ENCODE measurements at regions not wholly inside any gene's neighbourhood (a gene's known extent, or its start where the extent isn't known, plus 50 kb on each side); places are given as distances from the start of the nearest gene placed in this dataset.

DNA sequence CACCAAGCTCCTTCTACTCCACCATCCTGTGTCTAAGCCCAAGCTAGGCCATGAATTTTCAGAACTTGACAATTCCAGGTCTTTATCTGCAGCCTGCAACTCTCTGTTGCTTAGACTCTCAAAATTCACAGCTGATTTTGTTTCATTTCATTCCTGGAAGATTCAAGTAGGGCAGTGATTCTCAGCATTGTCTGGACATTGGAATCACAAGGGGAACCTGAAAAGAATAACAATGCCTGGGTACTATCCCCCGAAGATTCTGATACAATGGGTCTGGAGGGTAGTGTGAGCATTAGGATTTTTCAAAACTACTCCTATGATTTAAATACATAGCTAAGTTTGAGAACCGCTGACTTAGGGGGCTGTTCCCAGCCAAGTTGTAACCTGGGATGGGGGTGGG is 534.7 kb upstream of the IL12A start:
- 60% methylated on average over 1 of the region's 2 CpGs for WGBS (ENCODE audit: insufficient coverage)
- H3K4me3 Mint-ChIP-seq: no peak overlapping the region
- Histone ChIP-seq H3K27ac (ENCODE audit: low read length) (no peak overlapping the region), H3K4me3 (ENCODE audit: low read length) (no peak overlapping the region), H3K27me3 (ENCODE audit: control insufficient read depth, insufficient read depth, low read length) (no peaks in the 10 kb centered on the region), H3K9me3 (ENCODE audit: control insufficient read depth, insufficient read depth, low read length) (no peaks in the 10 kb centered on the region), H3K36me3 (ENCODE audit: control insufficient read depth, insufficient read depth, low read length) (no peaks in the 10 kb centered on the region), H3K4me1 (ENCODE audit: control insufficient read depth, insufficient read depth, low read length) (no peaks in the 10 kb centered on the region)
- DNase-seq (no peak), ATAC-seq (no peak)
- H3K4me1 Mint-ChIP-seq: no peaks in the 10 kb centered on the region
- TF ChIP-seq, protein P1, sequence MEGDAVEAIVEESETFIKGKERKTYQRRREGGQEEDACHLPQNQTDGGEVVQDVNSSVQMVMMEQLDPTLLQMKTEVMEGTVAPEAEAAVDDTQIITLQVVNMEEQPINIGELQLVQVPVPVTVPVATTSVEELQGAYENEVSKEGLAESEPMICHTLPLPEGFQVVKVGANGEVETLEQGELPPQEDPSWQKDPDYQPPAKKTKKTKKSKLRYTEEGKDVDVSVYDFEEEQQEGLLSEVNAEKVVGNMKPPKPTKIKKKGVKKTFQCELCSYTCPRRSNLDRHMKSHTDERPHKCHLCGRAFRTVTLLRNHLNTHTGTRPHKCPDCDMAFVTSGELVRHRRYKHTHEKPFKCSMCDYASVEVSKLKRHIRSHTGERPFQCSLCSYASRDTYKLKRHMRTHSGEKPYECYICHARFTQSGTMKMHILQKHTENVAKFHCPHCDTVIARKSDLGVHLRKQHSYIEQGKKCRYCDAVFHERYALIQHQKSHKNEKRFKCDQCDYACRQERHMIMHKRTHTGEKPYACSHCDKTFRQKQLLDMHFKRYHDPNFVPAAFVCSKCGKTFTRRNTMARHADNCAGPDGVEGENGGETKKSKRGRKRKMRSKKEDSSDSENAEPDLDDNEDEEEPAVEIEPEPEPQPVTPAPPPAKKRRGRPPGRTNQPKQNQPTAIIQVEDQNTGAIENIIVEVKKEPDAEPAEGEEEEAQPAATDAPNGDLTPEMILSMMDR (IDR thresholded peaks at IDR 0.05): no peak
- intact Hi-C loops (cut with micrococcal nuclease): no loop called here
- no peak overlapping the region for H3K27ac Mint-ChIP-seq
- H3K9me3 Mint-ChIP-seq: peaks cover 5 to 9% of the 10 kb centered on the region in 2 donors
- H3K36me3 Mint-ChIP-seq: no peaks in the 10 kb centered on the region
- no peaks in the 10 kb centered on the region for H3K27me3 Mint-ChIP-seq (ENCODE audit: low read depth in 2 of 2)

DNA sequence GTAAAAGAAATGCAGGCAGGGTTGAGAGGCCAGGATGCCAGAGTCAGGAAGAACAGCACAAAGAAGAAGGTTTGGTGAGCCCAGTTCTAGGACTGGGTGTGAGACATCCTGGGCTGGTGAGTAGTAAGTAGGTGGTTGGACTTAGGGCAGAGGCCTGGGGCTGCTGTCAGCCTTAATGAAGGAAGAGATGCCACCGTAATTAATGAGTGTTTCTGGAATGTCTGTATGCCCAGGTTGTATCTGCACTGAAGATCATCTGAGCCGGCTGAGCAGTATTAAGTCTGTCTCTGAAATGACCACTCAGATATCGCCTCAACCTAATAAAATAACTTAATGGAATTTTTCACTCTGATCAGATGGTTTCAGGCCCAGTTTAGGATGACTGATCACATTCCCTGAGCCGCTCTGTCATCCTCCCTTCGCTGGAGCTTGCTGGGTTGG is 532.9 kb upstream of the IL12A start:
- intact Hi-C loops (cut with micrococcal nuclease): no loop called here
- no peaks in the 10 kb centered on the region for H3K36me3 Mint-ChIP-seq
- Histone ChIP-seq H3K4me3 (ENCODE audit: low read length) (no peak overlapping the region), H3K36me3 (ENCODE audit: control insufficient read depth, insufficient read depth, low read length) (no peaks in the 10 kb centered on the region), H3K4me1 (ENCODE audit: control insufficient read depth, insufficient read depth, low read length) (no peaks in the 10 kb centered on the region), H3K27me3 (ENCODE audit: control insufficient read depth, insufficient read depth, low read length) (no peaks in the 10 kb centered on the region), H3K27ac (ENCODE audit: low read length) (no peak overlapping the region), H3K9me3 (ENCODE audit: control insufficient read depth, insufficient read depth, low read length) (no peaks in the 10 kb centered on the region)
- DNase-seq: no peak
- ATAC-seq: no peak
- H3K4me3 Mint-ChIP-seq: no peak overlapping the region
- TF ChIP-seq, protein P1 (IDR thresholded peaks at IDR 0.05): no peak
- H3K9me3 Mint-ChIP-seq: peaks cover 7 to 9% of the 10 kb centered on the region in 2 donors
- H3K4me1 Mint-ChIP-seq: no peaks in the 10 kb centered on the region
- H3K27me3 Mint-ChIP-seq (ENCODE audit: low read depth in 2 of 2): no peaks in the 10 kb centered on the region
- 90% methylated on average over 5 of the region's 5 CpGs for WGBS (ENCODE audit: insufficient coverage)
- no peak overlapping the region for H3K27ac Mint-ChIP-seq

DNA sequence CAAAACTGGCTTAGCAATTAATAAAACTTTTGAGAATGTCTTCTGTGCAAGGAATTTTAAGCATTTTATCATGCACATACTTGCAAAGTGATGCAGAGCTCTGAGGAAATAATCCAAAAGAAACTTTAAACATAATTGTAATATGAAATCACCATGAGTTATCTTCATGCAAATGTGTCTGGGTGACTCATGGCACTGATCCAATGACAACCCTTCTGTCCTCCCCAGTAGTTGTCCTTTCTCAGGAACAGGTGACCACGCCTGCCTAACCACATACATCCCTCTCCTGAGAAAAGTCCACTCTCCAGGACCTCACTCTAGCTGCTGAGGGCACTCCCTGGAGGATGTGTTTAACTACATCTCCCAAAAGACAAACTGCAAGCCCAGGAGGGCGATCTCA is 530.6 kb upstream of the IL12A start:
- Histone ChIP-seq H3K4me1 (ENCODE audit: control insufficient read depth, insufficient read depth, low read length) (no peaks in the 10 kb centered on the region), H3K27ac (ENCODE audit: low read length) (no peak overlapping the region), H3K9me3 (ENCODE audit: control insufficient read depth, insufficient read depth, low read length) (no peaks in the 10 kb centered on the region), H3K27me3 (ENCODE audit: control insufficient read depth, insufficient read depth, low read length) (no peaks in the 10 kb centered on the region), H3K4me3 (ENCODE audit: low read length) (no peak overlapping the region), H3K36me3 (ENCODE audit: control insufficient read depth, insufficient read depth, low read length) (no peaks in the 10 kb centered on the region)
- Mint-ChIP-seq H3K27ac (no peak overlapping the region), H3K27me3 (ENCODE audit: low read depth in 2 of 2) (no peaks in the 10 kb centered on the region), H3K4me3 (no peak overlapping the region), H3K36me3 (no peaks in the 10 kb centered on the region), H3K9me3 (peaks cover 12 to 16% of the 10 kb centered on the region in 2 donors), H3K4me1 (no peaks in the 10 kb centered on the region)
- no peak for ATAC-seq
- DNase-seq: no peak
- TF ChIP-seq, protein P1 (IDR thresholded peaks at IDR 0.05): no peak
- 59% methylated on average over 2 of the region's 2 CpGs for WGBS (ENCODE audit: insufficient coverage)
- intact Hi-C loops (cut with micrococcal nuclease): no loop called here

DNA sequence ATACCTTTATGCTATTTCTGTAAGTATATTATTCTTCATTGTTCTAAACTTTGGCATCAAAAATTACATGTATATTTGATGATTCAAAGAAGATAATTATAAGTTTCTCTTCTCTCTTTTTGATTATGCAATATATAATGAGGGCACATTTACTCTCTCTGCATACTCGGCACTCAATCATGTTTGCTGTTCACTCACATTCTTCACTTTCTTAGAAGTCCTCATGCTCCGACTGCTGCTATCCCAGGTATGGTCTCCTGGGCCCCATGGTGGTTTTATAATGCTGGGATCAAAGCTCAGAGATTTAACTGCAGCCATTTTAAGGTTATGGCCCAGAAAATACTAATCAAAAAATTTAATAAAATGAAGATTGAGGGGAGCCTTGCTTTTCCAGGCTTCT is 529.7 kb upstream of the IL12A start:
- Mint-ChIP-seq H3K36me3 (no peaks in the 10 kb centered on the region), H3K4me1 (no peaks in the 10 kb centered on the region), H3K9me3 (peaks cover 9 to 13% of the 10 kb centered on the region in 2 donors), H3K27me3 (ENCODE audit: low read depth in 2 of 2) (no peaks in the 10 kb centered on the region), H3K27ac (no peak overlapping the region), H3K4me3 (no peak overlapping the region)
- TF ChIP-seq, protein P1 (IDR thresholded peaks at IDR 0.05): no peak
- Histone ChIP-seq H3K36me3 (ENCODE audit: control insufficient read depth, insufficient read depth, low read length) (no peaks in the 10 kb centered on the region), H3K4me3 (ENCODE audit: low read length) (no peak overlapping the region), H3K27ac (ENCODE audit: low read length) (no peak overlapping the region), H3K9me3 (ENCODE audit: control insufficient read depth, insufficient read depth, low read length) (no peaks in the 10 kb centered on the region), H3K4me1 (ENCODE audit: control insufficient read depth, insufficient read depth, low read length) (no peaks in the 10 kb centered on the region), H3K27me3 (ENCODE audit: control insufficient read depth, insufficient read depth, low read length) (no peaks in the 10 kb centered on the region)
- 75% methylated on average over 2 of the region's 2 CpGs for WGBS (ENCODE audit: insufficient coverage)
- DNase-seq: no peak
- no peak for ATAC-seq
- intact Hi-C loops (cut with micrococcal nuclease): no loop called here

All from natural killer cell (primary cell).